ENCODE measurements at regions not wholly inside any gene's neighbourhood (a gene's known extent, or its start where the extent isn't known, plus 50 kb on each side); places are given as distances from the start of the nearest gene placed in this dataset.
A peak's percentile ranks its signal among the peaks of the same experiment; 100 is the strongest.

- H3K4me3 ChIP-seq, result no peak overlapping the region
- H3K36me3 ChIP-seq, result no peaks in the 10 kb centered on the region
- intact Hi-C loops (cut with DNase I; ENCODE audit: low total_unique reads), result no loop called here
- TF ChIP-seq POLR2A (IDR thresholded peaks at IDR 0.05), result no peak
- TF ChIP-seq CTCF (IDR thresholded peaks at IDR 0.05), result no peak
- H3K4me1 ChIP-seq, result no peaks in the 10 kb centered on the region
- no peaks in the 10 kb centered on the region for H3K9me3 ChIP-seq
- peak overlapping the region in 1 of 2 donors; percentile 48 for H3K27ac ChIP-seq
- no peaks in the 10 kb centered on the region for H3K27me3 ChIP-seq
- DNase-seq, result no peak
Observed at GRCh38 chr15:95857758-95858157, 472.7 kb upstream of the NR2F2 start.

GRCh38 chr15:95860406-95860805 lies 470.1 kb upstream of the NR2F2 start:
- no peaks in the 10 kb centered on the region for H3K27me3 ChIP-seq
- no peak overlapping the region for H3K4me3 ChIP-seq
- no peaks in the 10 kb centered on the region for H3K9me3 ChIP-seq
- DNase-seq, result no peak
- H3K36me3 ChIP-seq, result no peaks in the 10 kb centered on the region
- H3K4me1 ChIP-seq, result no peaks in the 10 kb centered on the region
- TF ChIP-seq CTCF (IDR thresholded peaks at IDR 0.05) (no peak), POLR2A (IDR thresholded peaks at IDR 0.05) (no peak)
- H3K27ac ChIP-seq, result no peak overlapping the region
- intact Hi-C loops (cut with DNase I; ENCODE audit: low total_unique reads), result no loop called here

DNA sequence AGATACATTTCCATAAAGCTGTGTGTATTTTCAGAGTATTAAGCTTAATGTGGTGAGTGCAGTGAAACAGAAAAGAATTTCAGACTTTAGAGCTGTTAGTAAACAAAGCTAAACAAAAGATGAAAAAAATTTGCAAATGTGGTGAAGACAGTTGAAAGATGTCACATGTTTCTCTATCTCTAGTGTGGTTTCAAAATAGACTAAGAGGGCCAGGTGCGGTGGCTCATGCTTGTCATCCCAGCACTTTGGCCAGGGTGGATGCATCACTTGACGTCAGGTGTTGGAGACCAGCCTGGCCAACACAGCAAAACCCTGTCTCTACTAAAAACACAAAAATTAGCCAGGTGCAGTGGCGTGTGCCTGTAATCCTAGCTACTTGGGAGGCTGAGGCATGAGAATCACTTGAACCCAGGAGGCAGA lies 466.0 kb upstream of the NR2F2 start:
- DNase-seq, result peak in 1 of 2 donors; percentile 49
- TF ChIP-seq CTCF (IDR thresholded peaks at IDR 0.05) (no peak), POLR2A (IDR thresholded peaks at IDR 0.05) (no peak)
- H3K4me1 ChIP-seq, result no peaks in the 10 kb centered on the region
- H3K27me3 ChIP-seq, result no peaks in the 10 kb centered on the region
- intact Hi-C loops (cut with DNase I; ENCODE audit: low total_unique reads), result no loop called here
- H3K27ac ChIP-seq, result no peak overlapping the region
- H3K36me3 ChIP-seq, result no peaks in the 10 kb centered on the region
- H3K4me3 ChIP-seq, result no peak overlapping the region
- no peaks in the 10 kb centered on the region for H3K9me3 ChIP-seq

DNA sequence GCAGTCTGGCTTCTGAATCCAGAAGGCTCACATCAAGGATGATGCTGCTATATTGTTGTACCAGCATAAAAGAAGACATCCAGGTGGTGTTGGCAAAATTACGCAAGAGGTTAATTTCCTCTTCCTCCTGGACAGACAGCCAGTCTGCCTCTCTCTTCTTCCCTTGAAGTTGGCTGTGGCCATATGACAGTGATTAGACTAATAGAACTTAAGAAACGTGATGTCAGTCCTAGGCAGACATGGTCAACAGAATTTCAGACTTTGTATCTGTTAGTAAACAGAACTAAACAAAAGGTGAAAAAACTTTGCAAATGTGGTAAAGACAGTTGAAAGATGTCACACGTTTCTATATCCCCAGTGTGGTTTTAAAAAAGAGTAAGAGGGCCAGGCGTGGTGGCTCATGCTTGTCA lies 465.2 kb upstream of the NR2F2 start:
- no peaks in the 10 kb centered on the region for H3K36me3 ChIP-seq
- H3K9me3 ChIP-seq, result no peaks in the 10 kb centered on the region
- TF ChIP-seq CTCF (IDR thresholded peaks at IDR 0.05) (no peak), POLR2A (IDR thresholded peaks at IDR 0.05) (no peak)
- no peak overlapping the region for H3K4me3 ChIP-seq
- H3K27me3 ChIP-seq, result no peaks in the 10 kb centered on the region
- H3K4me1 ChIP-seq, result no peaks in the 10 kb centered on the region
- intact Hi-C loops (cut with DNase I; ENCODE audit: low total_unique reads), result no loop called here
- no peak for DNase-seq
- H3K27ac ChIP-seq, result no peak overlapping the region

DNA sequence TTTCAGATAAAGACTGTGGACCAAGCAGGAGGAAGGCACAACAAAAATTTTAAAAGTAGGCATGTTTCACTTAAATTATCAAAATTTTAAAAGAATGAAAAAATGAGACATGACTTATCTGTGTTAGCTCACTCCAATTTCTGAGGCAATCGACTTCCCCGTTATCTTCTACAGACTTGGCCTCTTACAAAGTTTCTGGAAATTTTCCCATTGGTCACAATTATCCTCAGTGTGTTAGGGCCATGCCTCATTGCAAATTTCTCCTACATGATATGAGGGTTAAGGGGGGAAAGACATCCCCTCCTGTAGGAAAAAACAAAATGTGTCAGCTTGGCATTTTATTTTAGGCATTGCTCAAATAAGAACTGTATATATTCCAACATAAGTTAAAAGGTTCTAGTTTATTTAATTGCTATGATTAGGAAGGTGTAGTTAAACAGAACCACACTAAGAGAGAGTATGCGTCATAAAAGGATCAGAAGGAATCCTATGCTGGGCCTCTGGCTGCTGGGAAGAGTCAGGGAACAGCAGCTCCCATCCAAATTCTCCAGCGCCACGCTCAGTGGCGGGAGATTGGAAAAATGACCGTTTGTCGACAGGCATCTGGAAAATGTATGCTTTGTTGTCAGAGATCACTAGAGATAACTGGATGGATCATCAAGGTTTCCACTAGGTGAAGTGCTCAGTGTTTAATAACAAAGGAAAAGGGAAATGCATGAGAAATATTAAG lies 463.6 kb upstream of the NR2F2 start:
- intact Hi-C loops (cut with DNase I; ENCODE audit: low total_unique reads), result no loop called here
- Histone ChIP-seq H3K27me3 (no peaks in the 10 kb centered on the region), H3K4me1 (no peaks in the 10 kb centered on the region), H3K36me3 (no peaks in the 10 kb centered on the region), H3K27ac (no peak overlapping the region), H3K4me3 (no peak overlapping the region), H3K9me3 (no peaks in the 10 kb centered on the region)
- DNase-seq, result no peak
- no peak for TF ChIP-seq CTCF (IDR thresholded peaks at IDR 0.05)
- no peak for TF ChIP-seq POLR2A (IDR thresholded peaks at IDR 0.05)

All from uterus (tissue), 3 donors.